Chondrocyte (in vitro differentiated cells): ENCODE measurements at regions not wholly inside any gene's neighbourhood (a gene's known extent, or its start where the extent isn't known, plus 50 kb on each side); places are given as distances from the start of the nearest gene placed in this dataset.

Experiments
- DNase-seq: peaks from one replicate; pipeline ENCODE4 v3.0.0; 2021; ENCODE audit warnings: mixed read lengths, low spot score
- H3K27ac Mint-ChIP-seq: one replicate; pipeline ENCODE4 v1.8.0; 2021; ENCODE audit warnings: mild to moderate bottlenecking, moderate library complexity, mixed read lengths; ENCODE audit not compliant: unreplicated experiment
- H3K27me3 Mint-ChIP-seq: 2 replicates; pipeline ENCODE4 v1.8.0; 2021; ENCODE audit warnings: low read depth, mixed read lengths
- H3K36me3 Mint-ChIP-seq: 2 replicates; pipeline ENCODE4 v1.8.0; 2021; ENCODE audit warnings: low read depth, mixed read lengths
- H3K4me1 Mint-ChIP-seq: 2 replicates; pipeline ENCODE4 v1.8.0; 2021; ENCODE audit warnings: low read depth, mild to moderate bottlenecking, mixed read lengths
- H3K4me3 Mint-ChIP-seq: one replicate; pipeline ENCODE4 v1.8.0; 2021; ENCODE audit warnings: mild to moderate bottlenecking, moderate library complexity, mixed read lengths; ENCODE audit not compliant: unreplicated experiment
- H3K9me3 Mint-ChIP-seq: 2 replicates; pipeline ENCODE4 v1.8.0; 2021; ENCODE audit warnings: low read depth, mixed read lengths
- CTCF ChIP-seq: fragments of 200-600 bp; sonication (generic); IDR thresholded peaks from 2 replicates; pipeline ENCODE4 v1.5.0; 2021; ENCODE audit warnings: antibody characterized with exemption, mild to moderate bottlenecking, moderate library complexity

- TF ChIP-seq CTCF, result no peak
- no peak for DNase-seq
- Mint-ChIP-seq H3K36me3 (no peaks in the 10 kb centered on the region), H3K4me3 (no peak overlapping the region), H3K4me1 (peaks cover 28% of the 10 kb centered on the region), H3K27me3 (no peaks in the 10 kb centered on the region), H3K9me3 (no peaks in the 10 kb centered on the region), H3K27ac (no peak overlapping the region)
Measured at GRCh38 chrX:68999931-69000330, 165.3 kb downstream of the PJA1 start.

- Mint-ChIP-seq H3K4me1 (peaks cover 28% of the 10 kb centered on the region), H3K4me3 (no peak overlapping the region), H3K27ac (no peak overlapping the region), H3K9me3 (no peaks in the 10 kb centered on the region), H3K36me3 (no peaks in the 10 kb centered on the region), H3K27me3 (no peaks in the 10 kb centered on the region)
- no peak for DNase-seq
- TF ChIP-seq CTCF, result no peak
Measured at GRCh38 chrX:68999356-68999755, 165.9 kb downstream of the PJA1 start.

GRCh38 chrX:68998716-68999115 is 166.5 kb downstream of the PJA1 start:
- H3K4me3 Mint-ChIP-seq, result no peak overlapping the region
- DNase-seq, result no peak
- H3K27me3 Mint-ChIP-seq, result no peaks in the 10 kb centered on the region
- no peak for TF ChIP-seq CTCF
- no peaks in the 10 kb centered on the region for H3K9me3 Mint-ChIP-seq
- H3K27ac Mint-ChIP-seq, result no peak overlapping the region
- peaks cover 28% of the 10 kb centered on the region for H3K4me1 Mint-ChIP-seq
- no peaks in the 10 kb centered on the region for H3K36me3 Mint-ChIP-seq

- no peaks in the 10 kb centered on the region for H3K27me3 Mint-ChIP-seq
- TF ChIP-seq CTCF, result no peak
- peak overlapping the region; percentile 86 for H3K27ac Mint-ChIP-seq
- H3K36me3 Mint-ChIP-seq, result no peaks in the 10 kb centered on the region
- H3K9me3 Mint-ChIP-seq, result no peaks in the 10 kb centered on the region
- H3K4me3 Mint-ChIP-seq, result no peak overlapping the region
- no peak for DNase-seq
- peaks cover 28% of the 10 kb centered on the region for H3K4me1 Mint-ChIP-seq
Measured at GRCh38 chrX:68997911-68998310, 167.3 kb downstream of the PJA1 start.

- DNase-seq, result no peak
- Mint-ChIP-seq H3K36me3 (no peaks in the 10 kb centered on the region), H3K4me1 (peaks cover 28% of the 10 kb centered on the region), H3K27me3 (no peaks in the 10 kb centered on the region), H3K4me3 (no peak overlapping the region), H3K9me3 (peaks cover under 1% of the 10 kb centered on the region), H3K27ac (peak overlapping the region; percentile 86)
- TF ChIP-seq CTCF, result no peak
Measured at GRCh38 chrX:68997511-68997910, 167.7 kb downstream of the PJA1 start.
